ENCODE measurements at regions not wholly inside any gene's neighbourhood (a gene's known extent, or its start where the extent isn't known, plus 50 kb on each side); places are given as distances from the start of the nearest gene placed in this dataset.
"Not testable (repeated sequence)": the region's sequence is repeated elsewhere in the genome, so short reads cannot be mapped to it uniquely, and the experiment has no call there.

- DNase-seq (ENCODE audit: low read depth in 2 of 2), result no peak
Observed at GRCh38 chr14:98906123-98906995, 365.6 kb downstream of the BCL11B start.

- no peak for DNase-seq (ENCODE audit: low read depth in 2 of 2)
Observed at GRCh38 chr14:98907271-98907670, 364.7 kb downstream of the BCL11B start.

GRCh38 chr14:98908050-98908449 is 363.9 kb downstream of the BCL11B start:
- DNase-seq (ENCODE audit: low read depth in 2 of 2), result no peak

- DNase-seq (ENCODE audit: low read depth in 2 of 2), result no peak
Observed at GRCh38 chr14:98909251-98909944, 362.6 kb downstream of the BCL11B start.

- no peak for DNase-seq (ENCODE audit: low read depth in 2 of 2)
Observed at GRCh38 chr14:98910061-98910460, 361.9 kb downstream of the BCL11B start.

- DNase-seq (ENCODE audit: low read depth in 2 of 2), result no peak
Observed at GRCh38 chr14:98912655-98913054, 359.3 kb downstream of the BCL11B start.

DNA sequence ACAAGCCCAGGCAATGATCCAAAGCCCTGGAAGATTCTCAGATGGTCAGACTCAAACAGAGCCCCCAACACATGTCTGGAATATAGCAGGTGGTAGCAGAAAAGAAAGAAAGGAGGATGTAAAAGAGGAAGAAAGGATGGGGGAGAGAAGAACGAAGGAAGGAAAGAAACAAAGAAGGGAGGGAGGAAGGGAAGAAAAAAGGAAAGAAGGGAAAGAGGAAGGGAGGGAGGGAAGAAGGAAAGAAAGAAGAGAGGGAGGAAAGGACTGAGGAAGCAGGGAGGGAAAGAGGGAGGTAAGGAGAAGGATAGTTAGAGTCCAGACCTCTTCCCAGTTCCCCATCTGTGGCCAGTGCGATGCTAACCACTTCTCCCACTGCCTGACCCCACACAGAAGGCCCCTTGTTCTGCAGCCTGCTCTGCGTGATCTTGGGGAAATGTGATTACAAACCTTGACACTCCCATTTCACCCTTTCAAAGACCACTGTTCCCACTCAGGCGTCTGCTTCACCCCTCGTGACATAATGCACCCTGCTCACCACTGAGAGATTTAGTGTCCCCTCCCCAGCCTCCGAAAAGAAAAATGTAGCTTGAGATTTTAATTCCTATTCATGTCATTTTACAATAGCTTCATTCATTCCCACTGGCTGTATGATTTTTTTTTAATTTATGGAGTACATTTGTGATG is 357.9 kb downstream of the BCL11B start:
- DNase-seq (ENCODE audit: low read depth in 2 of 2), result no peak

GRCh38 chr14:98914942-98915341 is 357.1 kb downstream of the BCL11B start:
- DNase-seq (ENCODE audit: low read depth in 2 of 2), result no peak

GRCh38 chr14:98915625-98916024 is 356.4 kb downstream of the BCL11B start:
- no peak for DNase-seq (ENCODE audit: low read depth in 2 of 2)

GRCh38 chr14:98916036-98916435 is 356.0 kb downstream of the BCL11B start:
- DNase-seq (ENCODE audit: low read depth in 2 of 2), result no peak

GRCh38 chr14:98916476-98916875 is 355.5 kb downstream of the BCL11B start:
- no peak for DNase-seq (ENCODE audit: low read depth in 2 of 2)

DNA sequence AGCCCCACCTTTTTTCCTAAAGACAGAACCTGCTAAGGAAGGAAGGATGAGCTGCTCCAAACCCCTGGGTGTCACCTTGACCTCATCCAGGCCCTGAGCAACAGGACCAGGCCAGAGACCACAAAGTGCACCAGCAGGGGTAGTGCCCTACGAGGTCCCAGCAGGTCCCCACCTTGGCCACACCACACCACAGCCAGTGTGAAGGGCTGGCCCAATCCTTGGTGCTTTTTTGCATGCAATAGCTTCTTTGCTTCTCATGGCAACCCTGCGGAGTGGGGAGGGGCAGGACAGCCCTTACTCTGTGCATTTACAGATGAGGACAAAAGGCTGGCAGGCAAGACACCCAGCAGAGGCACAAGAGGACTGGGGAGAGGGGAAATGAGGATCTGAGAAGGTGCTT is 352.6 kb downstream of the BCL11B start:
- DNase-seq (ENCODE audit: low read depth in 2 of 2), result no peak

GRCh38 chr14:98921306-98921705 is 350.7 kb downstream of the BCL11B start:
- not testable (repeated sequence) for DNase-seq (ENCODE audit: low read depth in 2 of 2)

DNA sequence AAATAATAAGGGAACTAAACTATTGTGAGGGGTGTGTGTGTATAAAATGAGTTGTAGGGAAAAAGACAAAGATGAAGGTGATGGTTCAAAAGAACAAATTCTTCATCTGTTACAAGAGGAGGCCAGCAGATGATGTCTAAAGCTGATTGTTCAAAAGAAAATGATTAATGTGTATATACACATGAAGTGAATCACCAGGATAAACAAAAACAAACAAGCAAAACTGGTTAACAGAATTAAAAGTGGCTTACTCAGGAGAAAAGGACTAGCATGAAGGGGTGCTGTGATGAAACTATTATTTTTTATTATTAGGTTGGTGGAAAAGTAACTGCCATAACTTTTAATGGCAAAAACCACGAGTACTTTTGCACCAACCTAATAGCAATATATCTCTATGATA is 348.4 kb downstream of the BCL11B start:
- no peak for DNase-seq (ENCODE audit: low read depth in 2 of 2)

- DNase-seq (ENCODE audit: low read depth in 2 of 2), result no peak
Observed at GRCh38 chr14:98924046-98924445, 348.0 kb downstream of the BCL11B start.

DNA sequence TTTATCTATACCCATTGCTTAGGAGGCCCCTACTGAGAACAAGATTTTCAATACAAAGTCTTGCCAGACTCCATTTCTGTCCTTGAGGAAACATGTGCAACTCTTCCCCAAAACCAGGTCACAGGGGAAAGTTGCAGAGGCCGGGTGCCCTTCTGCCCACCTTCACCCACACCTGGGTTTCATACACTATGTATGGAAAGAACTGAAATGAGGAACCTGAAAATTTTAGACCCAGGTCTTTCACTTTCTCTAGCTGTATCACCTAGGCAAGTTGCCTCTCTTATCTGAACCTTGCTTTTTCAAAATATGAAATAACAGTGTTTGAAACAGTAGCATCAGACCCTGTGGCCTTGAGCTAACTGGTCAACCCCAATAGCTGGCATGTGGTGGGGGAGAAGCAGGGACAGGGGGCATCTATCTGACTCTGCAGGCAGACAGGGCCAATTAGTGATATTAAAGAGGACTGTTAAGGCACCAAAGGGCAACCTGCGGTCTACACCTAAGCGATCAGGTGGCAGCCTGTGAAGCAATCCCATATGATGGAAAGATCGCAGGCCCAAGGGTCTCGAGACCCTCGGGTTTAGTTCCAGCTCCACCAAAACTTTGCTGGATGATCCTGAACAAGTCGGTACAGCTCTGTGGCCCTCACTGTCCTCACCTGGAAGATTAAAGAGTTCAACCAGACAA is 346.5 kb downstream of the BCL11B start:
- no peak for DNase-seq (ENCODE audit: low read depth in 2 of 2)

DNA sequence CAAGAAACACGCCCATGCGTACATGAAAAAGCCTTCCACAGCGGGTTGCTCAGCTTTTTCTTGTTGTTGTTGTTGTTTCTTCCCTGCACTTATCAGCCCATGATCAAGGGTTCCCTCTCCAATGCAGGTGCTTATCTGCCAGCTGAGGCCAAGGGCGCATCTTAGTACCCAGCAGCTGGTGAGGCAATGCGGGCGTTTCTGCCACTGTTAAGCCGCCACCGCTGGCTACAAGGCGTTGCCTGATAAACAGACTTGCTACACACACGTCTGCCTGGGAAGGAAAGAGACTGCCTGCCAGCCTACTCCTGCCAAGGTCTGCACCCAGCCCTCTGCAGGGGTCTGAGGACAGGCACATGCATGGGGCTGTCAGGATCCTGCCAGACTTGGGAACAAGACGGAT is 345.9 kb downstream of the BCL11B start:
- no peak for DNase-seq (ENCODE audit: low read depth in 2 of 2)

GRCh38 chr14:98926801-98927200 is 345.2 kb downstream of the BCL11B start:
- no peak for DNase-seq (ENCODE audit: low read depth in 2 of 2)

GRCh38 chr14:98927986-98928385 is 344.0 kb downstream of the BCL11B start:
- no peak for DNase-seq (ENCODE audit: low read depth in 2 of 2)

DNA sequence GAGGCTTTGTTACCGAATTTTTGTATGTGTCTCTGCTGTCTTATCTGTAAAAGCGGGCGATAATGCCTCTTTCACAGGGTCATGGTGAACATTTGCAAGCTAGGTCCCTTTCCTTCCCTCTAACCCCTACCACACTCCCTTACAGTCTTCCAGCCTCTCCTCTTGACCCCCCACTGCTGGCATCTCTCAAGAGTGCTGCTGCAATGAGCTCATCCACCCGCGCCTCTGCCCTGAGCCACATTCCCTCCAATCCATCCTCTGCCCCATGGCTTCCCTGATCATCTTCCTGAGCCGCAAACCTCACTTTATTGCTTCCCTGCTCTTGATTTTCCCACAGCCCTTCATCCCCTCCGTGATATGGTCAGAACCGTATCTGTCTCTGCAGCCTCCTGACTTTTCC is 343.6 kb downstream of the BCL11B start:
- DNase-seq (ENCODE audit: low read depth in 2 of 2), result no peak

- DNase-seq (ENCODE audit: low read depth in 2 of 2), result no peak
Observed at GRCh38 chr14:98931126-98931525, 340.9 kb downstream of the BCL11B start.

- peak; percentile 21 to 33 for DNase-seq (ENCODE audit: low read depth in 2 of 2)
Observed at GRCh38 chr14:98931911-98932310, 340.1 kb downstream of the BCL11B start.
